ENCODE measurements at regions not wholly inside any gene's neighbourhood (a gene's known extent, or its start where the extent isn't known, plus 50 kb on each side); places are given as distances from the start of the nearest gene placed in this dataset.

GRCh38 chr7:17396692-17397091 lies 98.2 kb downstream of the AHR start:
- H3K9me2 ChIP-seq (ENCODE audit: insufficient read depth, low read length): no peaks in the 10 kb centered on the region
- H3K4me2 ChIP-seq (ENCODE audit: low read length): no peak overlapping the region
- H3K27ac ChIP-seq (ENCODE audit: low read length): no peak overlapping the region
- H3K9ac ChIP-seq (ENCODE audit: low read length): no peak overlapping the region
- H2AFZ ChIP-seq (ENCODE audit: low read depth, low read length): no peak overlapping the region
- no peaks in the 10 kb centered on the region for H3K27me3 ChIP-seq (ENCODE audit: insufficient read depth, low read depth, low read length)
- no peaks in the 10 kb centered on the region for H4K20me1 ChIP-seq (ENCODE audit: insufficient read depth)
- no peaks in the 10 kb centered on the region for H3F3A ChIP-seq (ENCODE audit: insufficient read depth, low read length, poor library complexity, severe bottlenecking)
- no peak overlapping the region for H3K4me3 ChIP-seq (ENCODE audit: low read length)
- H3K36me3 ChIP-seq (ENCODE audit: insufficient read depth, low read length): no peaks in the 10 kb centered on the region
- no peaks in the 10 kb centered on the region for H3K9me3 ChIP-seq (ENCODE audit: low read length)
- no peaks in the 10 kb centered on the region for H3K79me2 ChIP-seq (replicated peaks; ENCODE audit: insufficient read depth, low read length)
- TF ChIP-seq MXI1 (conservative IDR thresholded peaks at IDR 0.05; ENCODE audit: poor library complexity, severe bottlenecking) (no peak), EP300 (conservative IDR thresholded peaks at IDR 0.05; ENCODE audit: poor library complexity, severe bottlenecking) (no peak), SMC3 (conservative IDR thresholded peaks at IDR 0.05; ENCODE audit: poor library complexity) (no peak), EZH2 (IDR thresholded peaks at IDR 0.05; ENCODE audit: borderline replicate concordance, insufficient read depth, low read length, poor library complexity, severe bottlenecking) (no peak), POLR2AphosphoS5 (IDR thresholded peaks at IDR 0.05) (no peak), TAF1 (IDR thresholded peaks at IDR 0.05; ENCODE audit: low read depth) (no peak), CTCF (IDR thresholded peaks at IDR 0.05; ENCODE audit: poor library complexity, severe bottlenecking) (no peak), RAD21 (conservative IDR thresholded peaks at IDR 0.05) (no peak), REST (IDR thresholded peaks at IDR 0.05; ENCODE audit: borderline replicate concordance) (no peak)

GRCh38 chr7:17401791-17402627 lies 103.6 kb downstream of the AHR start:
- H3K79me2 ChIP-seq (replicated peaks; ENCODE audit: insufficient read depth, low read length): no peaks in the 10 kb centered on the region
- H3F3A ChIP-seq (ENCODE audit: insufficient read depth, low read length, poor library complexity, severe bottlenecking): no peaks in the 10 kb centered on the region
- H3K36me3 ChIP-seq (ENCODE audit: insufficient read depth, low read length): no peaks in the 10 kb centered on the region
- no peaks in the 10 kb centered on the region for H3K27me3 ChIP-seq (ENCODE audit: insufficient read depth, low read depth, low read length)
- no peak overlapping the region for H3K4me2 ChIP-seq (ENCODE audit: low read length)
- H3K9me3 ChIP-seq (ENCODE audit: low read length): no peaks in the 10 kb centered on the region
- no peak overlapping the region for H3K27ac ChIP-seq (ENCODE audit: low read length)
- H2AFZ ChIP-seq (ENCODE audit: low read depth, low read length): no peak overlapping the region
- H3K9ac ChIP-seq (ENCODE audit: low read length): no peak overlapping the region
- TF ChIP-seq CTCF (IDR thresholded peaks at IDR 0.05; ENCODE audit: poor library complexity, severe bottlenecking): no peak
- no peak for TF ChIP-seq RAD21 (conservative IDR thresholded peaks at IDR 0.05)
- no peak for TF ChIP-seq SMC3 (conservative IDR thresholded peaks at IDR 0.05; ENCODE audit: poor library complexity)
- no peak for TF ChIP-seq MXI1 (conservative IDR thresholded peaks at IDR 0.05; ENCODE audit: poor library complexity, severe bottlenecking)
- no peak for TF ChIP-seq REST (IDR thresholded peaks at IDR 0.05; ENCODE audit: borderline replicate concordance)
- H4K20me1 ChIP-seq (ENCODE audit: insufficient read depth): no peaks in the 10 kb centered on the region
- no peak overlapping the region for H3K4me3 ChIP-seq (ENCODE audit: low read length)
- no peaks in the 10 kb centered on the region for H3K9me2 ChIP-seq (ENCODE audit: insufficient read depth, low read length)
